GM13976 (cell line): ENCODE measurements at regions not wholly inside any gene's neighbourhood (a gene's known extent, or its start where the extent isn't known, plus 50 kb on each side); places are given as distances from the start of the nearest gene placed in this dataset.
A peak's percentile ranks its signal among the peaks of the same experiment; 100 is the strongest.

Source experiments
- DNase-seq: peaks from one replicate; pipeline ENCODE4 v3.0.0; 2012; ENCODE audit warnings: low spot score
- in situ Hi-C: fragments of 300-500 bp; cut with MboI; formaldehyde crosslinking; loops from one replicate; pipeline ENCODE4 v1.12.0; 2022; ENCODE audit warnings: low sequenced_read_pairs, mixed read lengths, inconsistent platforms; ENCODE audit not compliant: unreplicated experiment
- TF ChIP-seq, protein P1 (sequence below): IDR thresholded peaks from 2 replicates; pipeline ENCODE4 v1.5.1; 2012; ENCODE audit warnings: borderline replicate concordance, mild to moderate bottlenecking; ENCODE audit not compliant: insufficient read depth; ENCODE audit errors: extremely low read depth, missing control alignments, control extremely low read depth

GRCh38 chr7:131061158-131061557 is 266.5 kb upstream of the MKLN1 start:
- TF ChIP-seq, protein P1, sequence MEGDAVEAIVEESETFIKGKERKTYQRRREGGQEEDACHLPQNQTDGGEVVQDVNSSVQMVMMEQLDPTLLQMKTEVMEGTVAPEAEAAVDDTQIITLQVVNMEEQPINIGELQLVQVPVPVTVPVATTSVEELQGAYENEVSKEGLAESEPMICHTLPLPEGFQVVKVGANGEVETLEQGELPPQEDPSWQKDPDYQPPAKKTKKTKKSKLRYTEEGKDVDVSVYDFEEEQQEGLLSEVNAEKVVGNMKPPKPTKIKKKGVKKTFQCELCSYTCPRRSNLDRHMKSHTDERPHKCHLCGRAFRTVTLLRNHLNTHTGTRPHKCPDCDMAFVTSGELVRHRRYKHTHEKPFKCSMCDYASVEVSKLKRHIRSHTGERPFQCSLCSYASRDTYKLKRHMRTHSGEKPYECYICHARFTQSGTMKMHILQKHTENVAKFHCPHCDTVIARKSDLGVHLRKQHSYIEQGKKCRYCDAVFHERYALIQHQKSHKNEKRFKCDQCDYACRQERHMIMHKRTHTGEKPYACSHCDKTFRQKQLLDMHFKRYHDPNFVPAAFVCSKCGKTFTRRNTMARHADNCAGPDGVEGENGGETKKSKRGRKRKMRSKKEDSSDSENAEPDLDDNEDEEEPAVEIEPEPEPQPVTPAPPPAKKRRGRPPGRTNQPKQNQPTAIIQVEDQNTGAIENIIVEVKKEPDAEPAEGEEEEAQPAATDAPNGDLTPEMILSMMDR = no peak
- DNase-seq = no peak
- in situ Hi-C loops = no loop called here

DNA sequence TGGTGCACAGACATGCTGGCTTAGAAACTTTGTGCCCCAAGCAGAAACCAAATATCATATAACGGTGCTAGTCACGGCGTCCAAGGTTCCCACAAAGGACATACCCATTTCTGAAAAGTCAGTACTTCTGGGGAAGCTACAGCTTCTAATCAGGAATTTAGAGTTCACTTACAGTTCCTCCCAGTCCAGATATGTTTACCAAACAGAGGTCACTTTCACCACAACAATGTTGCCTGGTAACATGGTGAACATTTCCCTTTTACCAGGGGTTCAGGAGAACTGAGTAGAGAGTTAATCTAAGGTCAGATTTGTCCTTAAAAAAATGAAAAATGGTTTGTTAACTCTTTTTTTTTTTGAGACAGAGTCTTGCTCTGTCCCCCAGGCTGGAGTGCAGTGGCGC is 265.9 kb upstream of the MKLN1 start:
- in situ Hi-C loops = no loop called here
- DNase-seq = no peak
- TF ChIP-seq, protein P1 = no peak

DNA sequence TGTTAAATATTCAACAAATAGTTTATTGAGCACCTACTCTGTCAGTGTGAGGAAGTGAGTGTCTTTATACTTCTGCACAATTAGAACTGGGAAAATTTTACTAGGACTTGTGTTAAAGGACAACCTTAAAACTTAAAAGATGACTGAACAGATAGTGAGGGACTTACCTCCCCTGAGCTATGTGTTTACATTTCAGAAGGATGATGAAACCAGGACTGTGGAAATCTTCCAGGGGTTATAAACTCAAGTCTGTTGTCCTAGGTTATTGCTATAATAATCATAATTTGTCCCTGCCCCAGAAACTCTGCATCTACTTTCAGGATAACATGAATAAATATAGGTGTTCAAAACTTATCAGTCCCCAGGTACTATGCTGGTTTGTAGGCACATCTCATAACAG is 261.0 kb upstream of the MKLN1 start:
- no peak for DNase-seq
- TF ChIP-seq, protein P1 = no peak
- in situ Hi-C loops = no loop called here

GRCh38 chr7:131067220-131067619 is 260.5 kb upstream of the MKLN1 start:
- in situ Hi-C loops = no loop called here
- no peak for DNase-seq
- TF ChIP-seq, protein P1 = no peak

GRCh38 chr7:131068604-131069021 is 259.1 kb upstream of the MKLN1 start:
- no peak for DNase-seq
- TF ChIP-seq, protein P1 = no peak
- in situ Hi-C loops = no loop called here

GRCh38 chr7:131071786-131072504 is 255.7 kb upstream of the MKLN1 start:
- in situ Hi-C loops = no loop called here

More at GRCh38 chr7:131071786-131072504, 255.7 kb upstream of the MKLN1 start:
- TF ChIP-seq, protein P1 = no peak
- peak; percentile 33 for DNase-seq
